Stimulated activated effector memory CD8-positive, alpha-beta T cell treated with anti-CD3 and anti-CD28 coated beads, Interleukin-12 subunit alpha, Interleukin-12 subunit beta, amount 100 ng/mL, for 72 hours (primary cell): ENCODE measurements at regions not wholly inside any gene's neighbourhood (a gene's known extent, or its start where the extent isn't known, plus 50 kb on each side); places are given as distances from the start of the nearest gene placed in this dataset.
A peak's percentile ranks its signal among the peaks of the same experiment; 100 is the strongest.
"Not testable (repeated sequence)": the region's sequence is repeated elsewhere in the genome, so short reads cannot be mapped to it uniquely, and the experiment has no call there.

Experiments used
- ATAC-seq: fragments of 150-1000 bp; cut with Tn5 transposase; 2 replicates; pipeline ENCODE4 v1.10.0; 2021
- DNase-seq, 2 donors: peaks; one replicate each; pipeline ENCODE4 v3.0.0; 2021 to 2022; ENCODE audit warnings: low spot score in 2 of 2
- H3K27ac Mint-ChIP-seq: one replicate; pipeline ENCODE4 v1.8.0; 2022; ENCODE audit warnings: mild to moderate bottlenecking, mixed read lengths
- H3K36me3 Mint-ChIP-seq: one replicate; pipeline ENCODE4 v1.8.0; 2022; ENCODE audit warnings: mild to moderate bottlenecking, mixed read lengths
- H3K4me1 Mint-ChIP-seq: one replicate; pipeline ENCODE4 v1.8.0; 2022; ENCODE audit warnings: mixed read lengths
- H3K4me3 Mint-ChIP-seq: one replicate; pipeline ENCODE4 v1.8.0; 2022; ENCODE audit warnings: mild to moderate bottlenecking, mixed read lengths
- H3K9me3 Mint-ChIP-seq: one replicate; pipeline ENCODE4 v1.8.0; 2022; ENCODE audit warnings: mixed read lengths

DNA sequence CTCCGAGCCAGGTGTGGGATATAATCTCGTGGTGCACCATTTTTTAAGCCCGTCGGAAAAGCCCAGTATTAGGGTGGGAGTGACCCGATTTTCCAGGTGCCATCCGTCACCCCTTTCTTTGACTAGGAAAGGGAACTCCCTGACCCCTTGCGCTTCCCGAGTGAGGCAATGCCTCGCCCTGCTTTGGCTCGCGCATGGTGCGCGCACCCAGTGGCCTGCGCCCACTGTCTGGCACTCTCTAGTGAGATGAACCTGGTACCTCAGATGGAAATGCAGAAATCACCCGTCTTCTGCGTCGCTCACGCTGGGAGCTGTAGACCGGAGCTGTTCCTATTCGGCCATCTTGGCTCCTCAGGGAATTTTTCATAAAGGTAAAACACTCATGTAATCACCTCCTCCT, 63.9 kb downstream of the RWDD3 start:
- H3K9me3 Mint-ChIP-seq, H3K36me3 Mint-ChIP-seq, DNase-seq, H3K27ac Mint-ChIP-seq, H3K4me1 Mint-ChIP-seq, ATAC-seq, H3K4me3 Mint-ChIP-seq: not testable (repeated sequence)

DNA sequence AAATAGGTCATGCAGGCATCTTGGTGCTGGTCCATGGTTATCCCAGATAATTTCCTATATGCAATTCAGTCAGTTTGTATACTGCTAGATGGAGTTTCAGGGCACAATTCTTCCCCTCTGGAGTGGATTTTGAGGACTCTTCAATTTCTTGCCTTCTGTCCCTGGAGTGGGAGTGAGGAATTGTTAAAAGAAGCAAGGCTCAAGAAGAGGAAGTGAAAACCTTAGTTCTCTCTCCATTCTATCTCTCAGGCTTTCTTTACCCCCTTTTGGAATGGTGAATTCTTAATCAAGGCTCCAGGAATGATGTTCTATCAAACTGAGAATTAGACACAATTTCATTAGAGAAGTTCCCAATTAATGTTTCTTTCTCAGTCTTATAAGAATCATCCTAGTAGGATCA, 67.1 kb downstream of the RWDD3 start:
- Mint-ChIP-seq H3K4me1 (no peaks in the 10 kb centered on the region), H3K9me3 (peaks cover 6% of the 10 kb centered on the region), H3K27ac (no peak overlapping the region), H3K4me3 (no peak overlapping the region), H3K36me3 (no peaks in the 10 kb centered on the region)
- DNase-seq: no peak
- ATAC-seq: no peak

DNA sequence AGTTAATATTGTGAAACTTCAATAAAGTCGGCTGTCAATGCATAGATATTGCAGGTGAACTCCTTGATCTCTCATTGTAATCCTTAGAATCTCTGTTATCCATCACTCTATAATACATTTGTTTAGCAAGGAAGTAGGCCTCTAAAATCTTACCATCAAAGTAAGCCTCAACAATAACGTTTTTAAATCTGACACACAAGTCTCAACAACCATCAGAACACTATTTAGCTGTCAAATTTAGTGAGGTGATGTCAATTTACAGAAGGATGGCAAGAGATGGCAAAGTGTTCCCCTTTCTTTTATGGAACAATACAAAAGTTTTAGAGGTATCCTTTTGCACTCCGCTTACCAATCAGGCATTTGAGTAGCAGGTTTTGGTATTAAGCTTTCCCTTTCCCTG, 67.6 kb downstream of the RWDD3 start:
- DNase-seq (no peak), ATAC-seq (no peak)
- Mint-ChIP-seq H3K27ac (no peak overlapping the region), H3K4me1 (no peaks in the 10 kb centered on the region), H3K36me3 (no peaks in the 10 kb centered on the region), H3K4me3 (no peak overlapping the region), H3K9me3 (peaks cover 6% of the 10 kb centered on the region)

DNA sequence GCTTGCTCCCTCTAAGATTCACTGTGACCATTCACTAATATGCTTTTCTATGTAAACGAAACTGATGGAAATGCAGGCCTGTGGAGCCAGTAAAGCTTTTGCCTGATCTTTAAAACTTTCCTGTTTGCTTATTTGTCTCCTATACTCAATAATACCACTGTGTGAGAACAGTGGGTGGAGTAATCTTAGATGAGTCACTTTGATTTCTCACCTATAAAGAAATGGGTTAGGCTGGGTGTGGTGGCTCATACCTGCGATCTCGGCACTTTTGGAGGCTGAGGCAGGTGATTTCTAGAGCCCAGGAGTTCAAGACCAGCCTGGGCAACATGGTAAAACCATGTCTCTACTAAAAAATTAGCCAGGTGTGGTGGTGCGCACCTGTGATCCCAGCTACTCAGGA, 70.8 kb downstream of the RWDD3 start:
- DNase-seq (no peak), ATAC-seq (no peak)
- H3K9me3 Mint-ChIP-seq: peaks cover 3% of the 10 kb centered on the region
- no peaks in the 10 kb centered on the region for H3K4me1 Mint-ChIP-seq
- H3K4me3 Mint-ChIP-seq: no peak overlapping the region
- no peaks in the 10 kb centered on the region for H3K36me3 Mint-ChIP-seq
- H3K27ac Mint-ChIP-seq: no peak overlapping the region

DNA sequence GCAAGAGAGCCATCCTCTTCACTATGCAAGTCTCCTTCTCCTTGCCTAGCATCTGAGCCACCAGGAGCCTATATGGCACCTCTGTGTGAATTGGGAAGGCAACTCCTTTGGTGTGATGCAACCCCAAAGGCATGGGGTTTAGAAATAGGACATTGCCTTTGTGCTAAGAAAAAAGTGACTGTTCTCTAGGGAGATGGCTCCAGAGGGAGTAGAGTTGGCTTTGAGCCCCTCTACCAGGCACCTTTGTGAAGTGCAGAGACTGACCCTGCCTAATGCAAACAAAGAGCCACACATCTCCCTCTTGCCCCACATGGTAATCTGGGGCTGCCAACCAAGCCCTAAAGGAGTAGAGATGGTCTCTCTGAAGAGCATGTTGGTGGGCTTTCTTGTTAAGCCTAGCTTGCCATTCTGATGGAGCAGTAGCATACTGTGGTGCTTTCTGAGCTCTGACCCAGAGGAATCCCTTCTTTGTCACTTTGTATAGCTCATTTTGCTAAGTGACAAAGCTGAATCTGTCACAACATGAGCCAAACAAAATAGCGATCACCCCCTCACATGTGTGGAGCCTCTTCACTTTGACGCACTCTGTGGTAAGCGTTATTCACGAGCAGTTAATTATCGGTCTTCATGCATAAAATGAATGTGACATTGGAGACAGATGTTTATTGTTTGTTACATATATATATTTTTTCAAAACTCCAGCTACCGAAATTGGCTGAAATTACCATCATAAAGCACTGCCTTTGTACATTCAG, 74.4 kb downstream of the RWDD3 start:
- no peaks in the 10 kb centered on the region for H3K9me3 Mint-ChIP-seq
- no peaks in the 10 kb centered on the region for H3K4me1 Mint-ChIP-seq

DNA sequence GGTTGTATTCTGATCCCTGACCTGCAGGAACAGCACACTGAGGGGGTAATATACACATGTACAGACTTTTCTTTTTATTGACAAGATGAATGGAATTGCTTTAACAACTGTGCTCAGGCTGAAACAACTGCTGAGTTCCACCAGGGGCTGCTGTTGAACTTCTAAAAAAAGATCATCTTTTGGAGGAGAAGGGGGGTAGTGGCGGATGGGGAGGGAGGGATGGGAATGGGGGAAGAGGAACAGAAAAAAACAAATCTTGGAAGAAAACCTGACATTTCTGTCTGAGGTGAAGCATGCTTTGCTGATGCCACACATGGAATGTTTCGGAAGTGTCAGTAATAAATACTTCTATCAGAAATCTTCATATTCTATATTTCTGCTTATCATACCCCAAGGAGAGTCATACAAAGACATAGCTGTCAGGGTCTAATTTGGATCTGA, 75.0 kb downstream of the RWDD3 start:
- DNase-seq (no peak), ATAC-seq (no peak)
- Mint-ChIP-seq H3K9me3 (no peaks in the 10 kb centered on the region), H3K36me3 (no peaks in the 10 kb centered on the region), H3K4me1 (no peaks in the 10 kb centered on the region), H3K4me3 (no peak overlapping the region), H3K27ac (no peak overlapping the region)

More for the DNA sequence above, 74.4 kb downstream of the RWDD3 start:
- H3K36me3 Mint-ChIP-seq: no peaks in the 10 kb centered on the region
- H3K27ac Mint-ChIP-seq: no peak overlapping the region
- DNase-seq: no peak
- ATAC-seq: no peak
- no peak overlapping the region for H3K4me3 Mint-ChIP-seq

DNA sequence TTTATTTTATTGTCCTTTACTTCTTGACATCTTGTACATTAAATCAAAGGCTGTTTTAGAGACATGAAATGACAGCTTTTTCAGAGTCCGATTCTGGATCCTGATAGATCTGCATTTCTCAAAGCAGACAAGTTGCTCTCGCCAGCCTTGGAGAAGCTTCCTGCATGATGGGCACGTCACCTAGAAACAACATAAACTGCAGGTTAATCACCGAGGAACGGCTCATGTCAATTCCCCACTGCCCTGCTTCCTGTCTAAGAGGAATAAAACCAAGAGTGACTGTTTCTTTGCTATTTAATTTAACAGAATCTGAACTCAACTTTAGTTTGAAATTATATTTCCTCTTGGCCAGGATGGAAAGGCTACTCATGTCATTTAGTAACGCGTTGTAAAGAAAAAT, 77.0 kb downstream of the RWDD3 start:
- Mint-ChIP-seq H3K36me3 (no peaks in the 10 kb centered on the region), H3K27ac (no peak overlapping the region), H3K9me3 (no peaks in the 10 kb centered on the region), H3K4me1 (no peaks in the 10 kb centered on the region), H3K4me3 (no peak overlapping the region)
- no peak for DNase-seq
- no peak for ATAC-seq

DNA sequence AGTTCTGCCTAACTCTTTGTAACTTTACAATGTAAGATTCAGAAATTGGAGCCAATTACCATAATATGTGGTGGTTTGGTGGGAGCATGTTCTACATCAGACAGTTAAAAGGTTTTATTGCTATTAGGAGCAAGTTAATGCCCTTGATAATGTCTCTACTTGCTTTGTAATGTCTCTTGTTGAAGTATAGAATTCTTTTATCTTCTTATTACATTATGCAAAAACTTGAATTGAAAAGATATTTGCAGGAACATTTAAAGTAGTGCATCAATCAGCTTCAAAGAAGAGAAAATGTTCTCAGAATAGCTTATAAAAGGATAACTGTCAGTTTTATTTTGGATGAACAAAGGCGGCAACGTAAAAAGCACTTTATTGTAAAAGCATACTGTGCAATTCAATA, 77.8 kb downstream of the RWDD3 start:
- H3K4me1 Mint-ChIP-seq: no peaks in the 10 kb centered on the region
- no peaks in the 10 kb centered on the region for H3K36me3 Mint-ChIP-seq
- H3K9me3 Mint-ChIP-seq: no peaks in the 10 kb centered on the region
- DNase-seq (no peak), ATAC-seq (no peak)
- no peak overlapping the region for H3K27ac Mint-ChIP-seq
- H3K4me3 Mint-ChIP-seq: no peak overlapping the region

DNA sequence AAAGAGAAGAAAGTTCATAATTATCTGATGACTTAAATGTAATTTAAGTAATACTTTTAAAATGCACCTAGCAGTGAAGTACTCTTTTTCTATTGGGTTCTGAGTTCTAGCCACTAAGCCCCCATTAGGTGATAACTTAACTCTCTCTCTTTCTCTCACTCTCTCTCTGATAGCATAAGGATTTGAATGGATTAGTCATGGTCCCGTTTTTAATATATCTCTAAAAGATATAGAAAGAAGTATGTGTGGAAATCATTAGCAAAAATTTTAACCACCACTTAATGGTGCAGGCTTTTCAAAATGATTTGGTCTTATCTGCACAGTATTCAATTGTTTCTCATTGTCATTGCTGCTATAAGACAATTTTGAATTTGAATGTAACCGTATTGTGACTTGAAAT, 78.2 kb downstream of the RWDD3 start:
- Mint-ChIP-seq H3K9me3 (no peaks in the 10 kb centered on the region), H3K27ac (no peak overlapping the region), H3K36me3 (no peaks in the 10 kb centered on the region), H3K4me3 (no peak overlapping the region), H3K4me1 (no peaks in the 10 kb centered on the region)
- ATAC-seq (no peak), DNase-seq (no peak)

DNA sequence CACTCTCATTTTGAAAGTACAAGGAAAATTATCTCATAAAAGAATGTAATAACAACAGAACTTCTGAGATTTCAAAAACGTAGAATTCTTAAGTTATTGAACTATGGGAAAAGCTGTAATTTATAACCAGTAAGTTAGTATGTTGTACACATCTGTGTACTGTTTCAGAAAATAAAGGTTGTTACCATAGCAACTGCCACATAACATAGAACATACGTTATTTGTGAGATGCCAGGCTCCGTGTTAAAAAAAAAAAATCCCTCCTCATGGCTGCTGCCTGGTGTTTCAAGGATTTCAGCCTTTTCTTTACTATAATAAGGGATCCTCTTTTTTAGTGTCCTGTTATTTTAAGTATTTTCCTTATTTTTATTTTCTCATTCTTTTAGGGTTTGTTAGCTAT, 79.5 kb downstream of the RWDD3 start:
- no peak for ATAC-seq
- Mint-ChIP-seq H3K4me3 (no peak overlapping the region), H3K9me3 (no peaks in the 10 kb centered on the region), H3K4me1 (no peaks in the 10 kb centered on the region), H3K36me3 (no peaks in the 10 kb centered on the region), H3K27ac (no peak overlapping the region)
- no peak for DNase-seq

DNA sequence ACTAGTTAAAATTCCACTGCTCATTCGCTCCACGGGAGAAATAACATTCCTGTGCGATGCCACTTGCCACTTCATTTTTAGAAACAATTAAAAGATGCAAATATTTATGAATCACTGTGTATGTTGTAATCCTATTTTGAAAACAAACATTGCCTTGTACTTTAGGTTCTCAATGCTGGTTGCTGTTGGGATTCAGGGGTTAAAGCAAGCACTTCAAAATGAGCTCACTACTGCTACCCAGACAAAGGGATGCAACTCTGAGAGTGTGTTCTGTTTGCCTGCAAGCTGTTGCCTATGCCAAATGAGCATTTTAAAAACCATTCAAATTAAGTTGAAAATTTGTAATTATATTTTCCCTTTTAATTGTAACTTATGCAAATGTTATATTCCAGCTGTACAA, 87.5 kb downstream of the RWDD3 start:
- ATAC-seq: no peak
- Mint-ChIP-seq H3K4me3 (no peak overlapping the region), H3K27ac (no peak overlapping the region), H3K36me3 (no peaks in the 10 kb centered on the region), H3K4me1 (no peaks in the 10 kb centered on the region), H3K9me3 (no peaks in the 10 kb centered on the region)
- DNase-seq: no peak

DNA sequence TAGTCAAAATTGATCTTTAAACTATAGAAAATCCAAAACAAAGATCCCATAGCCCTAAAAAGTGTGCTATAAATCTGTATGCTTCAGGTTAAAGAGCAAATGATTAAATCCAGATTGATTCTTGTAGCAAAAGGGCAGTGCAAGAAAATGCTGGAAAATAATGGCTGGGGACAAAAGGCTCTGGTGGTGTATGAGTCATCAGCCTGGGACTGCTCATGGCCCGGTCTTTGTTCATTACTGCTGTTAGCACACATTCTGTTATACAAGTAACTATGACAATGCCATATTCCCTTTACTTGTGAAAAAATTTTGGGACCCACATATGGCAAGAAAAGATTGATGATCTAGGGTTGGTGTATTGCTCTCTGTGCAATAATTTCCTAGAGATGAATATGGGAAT, 89.1 kb downstream of the RWDD3 start:
- H3K4me3 Mint-ChIP-seq: no peak overlapping the region
- H3K4me1 Mint-ChIP-seq: no peaks in the 10 kb centered on the region
- no peak for DNase-seq
- H3K36me3 Mint-ChIP-seq: no peaks in the 10 kb centered on the region
- no peak overlapping the region for H3K27ac Mint-ChIP-seq
- H3K9me3 Mint-ChIP-seq: peaks cover 3% of the 10 kb centered on the region
- ATAC-seq: no peak

DNA sequence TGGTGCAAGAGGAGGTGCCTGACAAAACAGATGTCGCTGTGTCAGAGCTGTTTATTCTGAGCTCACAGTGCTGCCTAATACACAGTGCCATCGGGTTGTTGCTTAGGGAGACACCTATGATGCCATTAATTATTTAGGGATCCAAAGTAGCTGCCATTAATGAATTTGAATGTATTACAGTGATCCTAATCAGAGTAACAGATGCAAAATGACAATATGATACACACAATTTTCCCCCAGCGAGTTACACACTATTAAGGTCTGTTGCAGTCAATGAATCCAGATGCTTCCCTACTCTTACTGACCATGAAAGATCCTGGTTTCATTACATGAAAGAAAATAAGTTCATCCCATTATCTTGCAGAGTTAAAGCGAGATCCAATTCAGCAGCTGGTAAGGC, 91.3 kb downstream of the RWDD3 start:
- no peak for ATAC-seq
- no peak overlapping the region for H3K4me3 Mint-ChIP-seq
- no peak for DNase-seq
- no peaks in the 10 kb centered on the region for H3K4me1 Mint-ChIP-seq
- H3K36me3 Mint-ChIP-seq: no peaks in the 10 kb centered on the region
- H3K27ac Mint-ChIP-seq: no peak overlapping the region
- peaks cover 3% of the 10 kb centered on the region for H3K9me3 Mint-ChIP-seq

DNA sequence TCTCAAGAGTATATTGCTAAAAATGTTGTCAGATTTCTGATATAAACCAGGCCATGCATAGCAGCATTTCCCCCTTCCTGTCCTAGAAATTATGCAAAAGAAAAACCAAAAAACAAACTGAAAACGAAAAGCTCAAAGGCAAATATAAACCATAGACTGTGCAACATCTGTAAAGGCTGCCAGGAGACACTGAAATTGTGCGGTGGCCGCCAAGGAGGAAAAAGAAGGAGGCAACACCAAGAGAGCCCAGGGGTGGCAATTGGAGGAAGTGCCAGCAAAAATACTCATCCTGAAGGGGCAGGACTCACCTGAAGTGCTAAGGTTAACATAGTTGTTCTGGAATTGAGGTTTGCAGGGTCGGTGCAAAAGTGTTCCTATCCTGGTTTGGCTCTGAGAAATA, 92.0 kb downstream of the RWDD3 start:
- peaks cover 3% of the 10 kb centered on the region for H3K9me3 Mint-ChIP-seq
- no peak overlapping the region for H3K27ac Mint-ChIP-seq
- H3K36me3 Mint-ChIP-seq: no peaks in the 10 kb centered on the region
- H3K4me1 Mint-ChIP-seq: no peaks in the 10 kb centered on the region
- ATAC-seq (no peak), DNase-seq (no peak)
- no peak overlapping the region for H3K4me3 Mint-ChIP-seq

DNA sequence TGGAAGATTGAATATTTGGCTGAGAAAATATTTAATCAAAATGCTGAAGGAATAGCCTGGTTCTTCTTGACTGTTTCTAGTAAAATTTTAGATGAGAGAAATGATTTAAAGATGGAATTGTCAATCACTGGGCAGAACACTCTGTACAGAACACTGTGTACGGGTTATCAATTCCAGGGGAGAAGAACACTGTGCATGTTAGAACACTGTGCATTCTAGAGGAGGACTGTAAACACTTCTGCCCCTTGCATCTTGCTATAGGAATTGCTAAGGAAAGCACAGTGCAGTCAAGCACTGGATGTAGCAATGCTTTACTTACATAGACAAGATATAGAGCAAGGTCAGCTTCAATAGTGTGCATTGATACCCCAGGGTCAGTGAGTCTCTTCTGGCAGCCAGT, 98.7 kb downstream of the RWDD3 start:
- Mint-ChIP-seq H3K9me3 (peaks cover 3% of the 10 kb centered on the region), H3K36me3 (no peaks in the 10 kb centered on the region), H3K27ac (no peak overlapping the region), H3K4me1 (no peaks in the 10 kb centered on the region), H3K4me3 (no peak overlapping the region)
- ATAC-seq (peak; percentile 37), DNase-seq (no peak)

DNA sequence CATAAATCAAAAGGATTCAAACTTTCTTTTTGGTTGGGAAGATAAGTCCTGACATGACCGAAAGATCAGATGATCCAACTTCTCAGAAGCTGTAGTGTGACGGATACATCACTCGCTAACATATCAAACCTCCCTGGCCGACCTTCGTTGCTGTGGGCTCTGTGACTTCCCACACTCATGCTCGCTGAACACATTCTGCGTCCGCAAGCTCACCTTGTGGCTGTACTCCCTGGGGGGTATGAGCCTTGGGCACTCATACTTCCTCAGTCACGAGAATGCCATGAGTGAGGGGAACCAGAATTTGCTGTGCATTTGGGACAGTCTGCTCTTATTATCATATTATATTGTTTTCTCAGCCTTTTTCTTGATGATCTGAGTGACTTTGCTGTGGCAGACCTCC, 105.4 kb downstream of the RWDD3 start:
- H3K9me3 Mint-ChIP-seq: peaks cover 3% of the 10 kb centered on the region

DNA sequence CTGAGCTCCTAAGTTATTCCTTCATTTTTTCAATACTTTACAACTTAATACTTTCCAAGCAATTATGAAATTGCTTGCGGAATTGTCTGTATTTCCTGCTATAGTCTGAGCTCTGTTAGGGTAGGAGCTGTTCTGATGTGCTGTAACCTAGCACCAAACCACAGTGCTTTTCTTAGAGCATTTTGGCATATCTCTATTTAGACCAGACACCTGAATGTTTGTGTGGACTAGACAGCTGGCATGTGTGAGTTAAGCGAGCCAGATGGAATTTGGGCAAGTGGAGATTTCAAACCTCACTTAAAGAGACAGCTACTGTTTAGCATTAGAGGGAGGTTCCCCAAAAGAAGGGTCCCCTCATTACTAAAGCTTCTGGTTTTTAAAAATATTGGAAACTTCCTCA, 106.1 kb downstream of the RWDD3 start:
- H3K27ac Mint-ChIP-seq: no peak overlapping the region
- no peak overlapping the region for H3K4me3 Mint-ChIP-seq
- H3K9me3 Mint-ChIP-seq: peaks cover 6% of the 10 kb centered on the region
- DNase-seq (no peak), ATAC-seq (no peak)
- H3K36me3 Mint-ChIP-seq: no peaks in the 10 kb centered on the region
- no peaks in the 10 kb centered on the region for H3K4me1 Mint-ChIP-seq

More for the DNA sequence above, 105.4 kb downstream of the RWDD3 start:
- Mint-ChIP-seq H3K27ac (no peak overlapping the region), H3K4me1 (no peaks in the 10 kb centered on the region), H3K4me3 (no peak overlapping the region), H3K36me3 (no peaks in the 10 kb centered on the region)
- DNase-seq (no peak), ATAC-seq (no peak)
